ENCODE measurements at regions not wholly inside any gene's neighbourhood (a gene's known extent, or its start where the extent isn't known, plus 50 kb on each side); places are given as distances from the start of the nearest gene placed in this dataset.
"Not testable (repeated sequence)": the region's sequence is repeated elsewhere in the genome, so short reads cannot be mapped to it uniquely, and the experiment has no call there.

DNA sequence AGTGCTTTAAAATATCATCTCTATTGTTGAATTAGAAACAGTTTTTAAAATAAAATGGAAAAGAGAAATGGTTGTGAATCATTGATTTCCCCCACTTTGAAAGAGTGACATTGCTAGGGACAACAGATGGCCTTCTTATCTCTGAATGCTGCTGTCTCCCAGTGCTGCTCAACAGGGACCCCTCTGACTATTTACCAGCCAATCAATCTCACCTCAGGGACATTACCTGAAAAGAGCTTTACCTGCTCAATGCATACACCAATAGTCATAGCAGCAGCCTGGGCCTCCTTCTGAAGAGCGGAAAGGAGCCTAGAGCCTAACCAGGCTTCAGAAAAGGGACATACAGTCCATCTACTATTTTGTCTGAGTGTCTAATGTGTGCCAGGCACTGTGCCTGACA is 162.8 kb downstream of the CGGBP1 start:
- no peak for DNase-seq (ENCODE audit: low read depth, low spot score)

DNA sequence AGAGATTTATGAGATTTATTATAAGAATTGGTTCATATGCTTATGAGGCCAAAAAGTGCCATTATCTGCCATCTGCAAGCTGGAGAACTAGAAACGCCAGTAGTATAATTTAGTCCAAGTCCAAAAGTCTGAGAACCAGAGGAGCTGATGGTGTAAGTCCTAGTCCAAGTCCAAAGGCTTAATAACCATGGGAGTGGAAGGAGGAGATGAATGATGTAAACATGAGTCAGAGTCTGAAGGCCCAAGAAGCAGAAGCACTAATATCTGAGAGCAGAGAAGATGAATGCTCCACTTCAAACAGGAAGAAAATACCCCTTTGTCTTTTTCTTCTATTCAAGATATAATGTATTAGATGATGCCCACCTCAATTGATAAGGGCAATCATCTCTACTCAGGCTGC is 185.7 kb downstream of the CGGBP1 start:
- no peak for DNase-seq (ENCODE audit: low read depth, low spot score)

DNA sequence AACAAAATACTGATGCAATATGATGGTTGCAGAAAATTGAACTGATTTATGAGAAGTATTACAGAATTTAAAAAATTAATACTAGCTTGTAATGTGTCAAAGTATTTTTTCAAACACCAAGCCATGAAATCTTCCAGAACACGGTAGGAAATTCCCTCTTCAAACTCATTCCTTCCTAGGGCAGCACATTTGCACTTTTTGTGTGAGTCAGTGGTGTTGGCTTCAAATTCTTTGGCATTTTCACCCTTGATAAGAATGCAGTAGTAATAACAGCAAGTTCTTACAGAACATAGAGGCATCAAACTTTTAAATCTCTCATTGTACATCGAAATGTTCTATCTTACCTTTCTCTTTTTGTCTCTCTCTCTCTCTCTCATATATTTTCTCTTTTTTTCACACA is 191.8 kb downstream of the CGGBP1 start:
- DNase-seq (ENCODE audit: low read depth, low spot score) = no peak

DNA sequence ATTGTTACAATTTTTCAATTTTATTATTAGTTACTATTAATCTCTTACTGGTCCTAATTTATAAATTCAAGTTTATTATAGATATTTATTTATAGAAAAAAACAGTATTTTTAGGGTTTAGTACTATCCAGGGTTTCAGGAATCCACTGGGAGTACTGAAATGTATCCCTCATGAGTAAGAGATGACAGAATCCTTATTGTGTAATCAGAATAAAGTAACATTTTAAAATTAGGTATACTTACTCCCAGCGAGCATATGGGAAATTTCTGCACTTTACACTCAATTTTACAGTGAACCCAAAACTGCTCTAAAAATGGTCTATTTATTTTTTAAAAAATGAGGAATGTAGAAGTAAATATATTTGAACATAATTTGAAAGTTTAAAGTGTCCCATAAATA is 202.7 kb downstream of the CGGBP1 start:
- no peak for DNase-seq (ENCODE audit: low read depth, low spot score)

DNA sequence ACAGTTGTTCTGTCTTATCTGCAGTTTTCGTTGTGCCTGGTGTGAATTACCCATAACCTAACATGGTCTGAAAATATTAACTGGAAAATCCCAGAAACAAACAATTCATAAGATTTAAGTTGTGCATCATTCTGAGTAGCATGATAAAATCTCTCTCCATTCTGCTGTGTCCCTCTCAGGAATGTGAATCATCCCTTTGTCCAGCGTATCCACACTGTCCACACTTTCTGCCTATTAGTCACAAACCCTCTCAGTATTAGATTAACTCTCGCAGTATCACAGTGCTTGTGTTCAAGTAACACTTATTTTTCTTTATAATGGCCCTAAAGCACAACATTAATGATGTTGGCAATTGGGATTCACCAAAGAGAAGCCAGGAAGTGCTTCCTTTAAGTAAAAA is 203.2 kb downstream of the CGGBP1 start:
- no peak for DNase-seq (ENCODE audit: low read depth, low spot score)

DNA sequence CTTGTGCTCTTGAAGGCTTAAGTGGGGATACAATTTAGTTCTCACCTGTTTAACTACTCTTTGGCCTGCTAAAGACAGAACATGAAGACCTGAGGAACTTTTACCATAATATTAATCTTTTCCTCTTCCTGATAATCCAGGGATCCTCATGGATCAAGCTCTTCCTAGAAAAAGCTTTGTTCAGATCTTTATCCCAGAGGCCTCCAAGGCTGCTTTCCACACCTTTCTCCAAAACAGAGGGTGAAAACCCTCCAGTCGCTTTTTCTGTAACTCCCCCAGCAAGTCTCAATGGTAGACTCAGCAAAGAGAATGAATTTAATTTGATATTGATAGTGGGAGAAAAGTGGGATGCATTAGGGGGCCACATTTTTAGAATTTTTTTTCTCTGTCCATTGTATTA is 203.6 kb downstream of the CGGBP1 start:
- DNase-seq (ENCODE audit: low read depth, low spot score) = no peak

DNA sequence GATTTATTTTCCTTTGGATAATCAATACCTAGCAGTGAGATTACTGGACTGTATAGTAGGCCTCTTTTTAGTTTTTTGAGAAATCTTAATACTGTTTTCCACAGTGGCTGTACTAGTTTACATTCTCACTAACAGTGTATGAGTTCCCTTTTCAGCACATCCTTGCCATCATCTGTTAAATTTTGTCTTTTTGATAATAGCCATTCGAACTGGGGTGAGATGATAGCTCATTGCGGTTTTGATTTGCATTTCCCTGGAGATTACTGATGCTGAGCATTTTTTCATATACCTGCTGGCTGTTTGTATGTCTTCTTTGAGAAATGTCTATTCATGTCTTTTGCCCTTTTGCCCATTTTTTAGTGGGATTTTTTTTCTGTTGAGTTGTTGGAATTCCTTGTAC is 210.8 kb downstream of the CGGBP1 start:
- no peak for DNase-seq (ENCODE audit: low read depth, low spot score)

DNA sequence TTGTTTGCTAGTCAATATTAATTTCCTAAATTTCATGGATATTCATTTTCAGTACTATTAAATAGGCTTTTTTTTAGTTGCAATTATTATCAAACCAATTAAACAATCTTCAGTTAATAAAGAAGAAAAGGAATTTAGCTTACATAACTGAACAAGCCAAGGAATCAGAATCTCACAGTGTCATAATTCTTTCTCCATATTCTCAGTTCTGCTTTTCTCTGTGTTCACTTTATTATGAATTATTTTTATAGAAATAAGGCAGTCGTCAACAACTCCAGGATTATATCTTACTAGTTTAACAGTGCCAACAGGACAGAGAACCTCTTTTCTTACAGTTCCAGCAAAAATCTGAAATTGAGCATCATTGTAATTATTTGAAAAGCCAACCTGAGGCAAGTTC is 221.7 kb downstream of the CGGBP1 start:
- no peak for DNase-seq (ENCODE audit: low read depth, low spot score)

DNA sequence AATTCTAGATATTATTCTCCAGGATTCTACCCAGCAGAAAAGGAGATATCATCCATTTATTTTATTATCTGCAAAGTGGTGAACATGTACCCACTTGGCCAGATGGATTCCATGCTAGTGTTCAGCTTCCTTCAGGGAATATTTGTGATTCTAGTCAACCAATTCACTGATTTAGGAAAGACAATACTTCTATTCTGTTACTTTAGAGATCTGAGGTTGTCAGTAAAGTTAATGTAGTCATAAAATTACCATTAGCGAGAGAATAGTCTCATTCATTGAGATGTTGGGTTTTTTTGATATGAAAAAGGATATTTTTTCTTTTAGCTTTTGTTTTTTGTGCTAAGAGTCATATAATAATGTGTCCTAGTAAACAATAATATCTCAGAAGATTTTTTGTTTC is 222.8 kb downstream of the CGGBP1 start:
- no peak for DNase-seq (ENCODE audit: low read depth, low spot score)

DNA sequence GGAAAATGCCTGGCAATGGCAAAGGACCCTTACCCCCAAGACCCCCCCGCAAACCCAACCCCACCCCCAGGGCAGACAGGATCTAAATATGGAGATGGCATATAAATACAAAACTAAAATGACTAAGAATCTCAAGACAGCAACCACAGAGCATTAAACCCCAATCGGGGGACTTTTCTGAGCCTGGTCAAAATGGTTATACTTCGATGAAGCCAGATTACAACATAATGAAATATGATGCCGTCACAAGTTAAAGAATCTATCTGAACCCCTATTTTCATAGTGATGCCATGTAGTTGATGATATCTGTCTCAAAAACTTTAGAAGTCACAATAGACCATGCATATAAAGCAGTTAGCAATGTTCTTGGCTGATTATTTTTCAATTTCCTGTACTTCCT is 223.6 kb downstream of the CGGBP1 start:
- DNase-seq (ENCODE audit: low read depth, low spot score) = no peak

DNA sequence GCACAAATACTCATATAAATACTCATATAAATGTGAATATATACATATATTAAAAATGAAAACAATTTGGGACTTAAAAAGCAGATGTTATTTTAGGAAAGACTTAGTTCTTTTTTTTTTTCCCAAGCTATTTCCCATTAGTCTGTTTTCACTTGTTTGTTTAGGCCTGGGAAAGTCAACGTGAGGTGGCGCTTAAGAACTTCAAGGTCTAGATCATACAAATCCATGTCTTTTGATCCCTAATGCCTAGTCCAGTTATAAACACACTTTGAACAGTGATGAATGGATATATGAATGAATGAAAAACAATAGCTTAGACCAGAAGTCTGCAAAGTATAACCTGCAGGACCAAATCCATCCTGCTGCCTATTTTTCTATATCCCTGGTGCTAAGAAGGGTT is 224.5 kb downstream of the CGGBP1 start:
- no peak for DNase-seq (ENCODE audit: low read depth, low spot score)

DNA sequence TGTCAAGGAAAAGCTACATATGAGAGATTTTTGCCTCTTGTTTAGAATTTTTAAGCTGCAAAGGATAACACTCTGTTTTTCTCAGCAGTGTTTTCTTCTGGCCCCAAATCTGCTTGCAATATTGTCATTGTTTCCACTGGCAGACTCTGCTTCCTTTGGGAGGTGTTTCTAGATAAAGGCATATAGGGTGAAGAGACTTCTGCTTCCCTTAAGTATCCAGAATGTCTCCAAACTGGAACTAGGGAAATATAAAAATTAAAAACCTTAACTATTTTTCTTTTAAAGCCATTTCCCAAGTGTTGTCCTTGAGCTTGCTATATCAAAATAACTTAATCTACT is 225.8 kb downstream of the CGGBP1 start:
- no peak for DNase-seq (ENCODE audit: low read depth, low spot score)

DNA sequence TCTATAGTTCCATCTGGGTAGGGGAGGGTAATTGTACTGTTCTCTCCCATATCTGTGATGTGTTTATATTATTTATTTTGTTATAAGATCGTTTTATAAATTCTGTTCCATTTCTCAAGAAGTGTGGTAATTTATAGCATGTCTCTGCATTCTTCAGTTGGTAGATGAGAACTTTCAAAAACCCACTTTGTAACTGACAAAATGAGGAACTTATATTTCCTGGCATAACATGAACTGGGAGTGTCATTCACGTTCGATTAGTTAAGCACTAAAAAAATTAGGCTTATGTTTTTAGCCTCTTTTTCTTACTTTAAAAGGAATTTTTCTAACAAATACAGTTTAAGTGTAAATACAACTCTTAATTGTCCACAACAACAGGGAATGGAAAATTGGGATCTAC is 230.8 kb downstream of the CGGBP1 start:
- DNase-seq (ENCODE audit: low read depth, low spot score) = no peak

DNA sequence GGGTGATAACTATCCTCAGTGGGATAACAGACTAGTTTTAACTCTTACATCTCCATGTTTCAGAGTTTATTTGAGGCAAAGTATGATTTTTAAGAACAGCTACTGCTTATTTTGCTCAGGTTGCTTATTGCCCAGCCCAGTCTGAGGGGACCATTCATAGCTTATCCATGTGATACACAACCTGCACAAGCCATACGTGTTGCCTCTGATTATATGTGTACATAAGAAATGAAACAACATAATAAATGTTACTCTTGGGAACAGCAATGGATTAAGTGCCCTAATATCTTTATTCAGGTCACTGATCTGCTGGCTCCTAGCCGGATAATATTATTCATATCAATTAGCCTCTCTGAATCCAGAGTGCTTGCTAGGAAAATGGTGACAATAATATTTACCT is 236.2 kb downstream of the CGGBP1 start:
- no peak for DNase-seq (ENCODE audit: low read depth, low spot score)

DNA sequence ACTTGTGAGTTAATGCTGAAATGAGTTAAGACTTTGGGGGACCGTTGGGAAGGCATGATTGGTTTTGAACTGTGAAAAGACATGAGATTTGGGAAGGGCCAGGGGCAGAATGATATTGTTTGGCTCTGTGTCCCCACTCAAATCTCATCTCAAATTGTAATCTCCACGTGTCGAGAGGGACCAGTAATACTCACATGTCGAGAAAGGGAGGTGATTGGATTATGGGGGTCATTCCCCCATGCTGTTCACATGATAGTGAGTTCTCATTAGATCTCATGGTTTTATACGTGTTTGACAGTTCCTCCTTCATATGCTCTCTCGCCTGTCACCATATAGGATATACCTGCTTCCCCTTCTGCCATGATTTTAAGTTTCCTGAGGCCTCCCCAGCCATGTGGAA is 245.3 kb downstream of the CGGBP1 start:
- not testable (repeated sequence) for DNase-seq (ENCODE audit: low read depth, low spot score)

DNA sequence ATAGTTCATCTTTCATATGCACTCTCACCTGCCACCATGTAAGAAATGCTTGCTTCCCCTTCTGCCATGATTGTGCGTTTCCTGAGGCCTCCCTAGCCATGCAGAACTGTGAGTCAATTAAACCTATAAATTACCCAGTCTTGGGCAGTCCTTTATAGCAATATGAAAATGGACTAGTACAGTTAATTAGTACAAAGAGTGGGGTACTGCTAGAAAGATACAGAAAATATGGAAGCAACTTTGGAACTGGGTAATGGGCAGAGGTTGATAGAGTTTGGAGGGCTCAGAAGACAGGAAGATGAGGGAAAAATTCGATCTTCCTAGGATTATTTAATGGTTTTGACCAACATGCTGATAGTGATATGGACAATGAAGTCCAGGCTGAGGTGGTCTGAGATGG is 246.9 kb downstream of the CGGBP1 start:
- no peak for DNase-seq (ENCODE audit: low read depth, low spot score)

DNA sequence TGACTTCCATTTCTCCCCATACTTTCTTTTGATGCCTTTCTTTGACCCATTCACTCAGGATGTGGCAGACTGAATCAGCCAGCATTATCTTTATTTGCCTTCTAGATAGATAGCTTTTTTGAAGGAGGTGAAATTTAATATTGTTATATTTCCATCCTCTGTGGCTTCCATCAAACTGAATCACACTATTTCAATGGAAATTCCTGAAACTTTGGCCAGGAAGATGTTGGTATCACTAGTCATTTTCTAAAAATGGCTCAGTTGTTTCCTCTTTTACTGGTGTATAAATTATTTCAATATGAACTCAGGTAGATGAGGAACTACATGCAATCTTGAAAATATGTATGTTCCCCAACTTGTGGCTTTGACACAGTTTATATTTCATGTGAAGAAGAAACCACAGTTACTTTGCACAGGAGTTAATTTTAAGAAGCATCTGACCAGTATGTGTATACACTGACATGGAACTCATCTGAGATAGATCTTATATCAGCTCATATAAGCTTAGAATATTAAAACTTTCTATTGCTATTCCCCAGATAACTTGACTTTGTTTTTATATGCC is 248.3 kb downstream of the CGGBP1 start:
- DNase-seq (ENCODE audit: low read depth, low spot score) = no peak

DNA sequence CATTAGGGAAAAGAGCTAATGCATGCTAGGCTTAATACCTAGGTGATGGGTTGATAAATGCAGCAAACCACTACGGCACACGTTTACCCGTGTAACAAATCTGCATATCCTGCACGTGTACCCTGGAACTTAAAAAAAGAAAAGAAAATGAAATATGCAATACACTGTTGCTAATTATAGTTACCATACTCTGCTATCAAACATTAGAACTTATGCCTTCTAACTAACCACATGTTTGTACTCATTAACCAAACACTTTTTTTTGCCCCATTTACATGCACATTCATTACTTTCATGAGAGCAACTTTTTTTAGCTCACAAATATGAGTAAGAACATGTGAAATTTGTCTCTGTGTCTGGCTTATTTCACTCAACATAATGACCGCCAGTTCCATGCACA is 253.1 kb downstream of the CGGBP1 start:
- DNase-seq (ENCODE audit: low read depth, low spot score) = no peak

DNA sequence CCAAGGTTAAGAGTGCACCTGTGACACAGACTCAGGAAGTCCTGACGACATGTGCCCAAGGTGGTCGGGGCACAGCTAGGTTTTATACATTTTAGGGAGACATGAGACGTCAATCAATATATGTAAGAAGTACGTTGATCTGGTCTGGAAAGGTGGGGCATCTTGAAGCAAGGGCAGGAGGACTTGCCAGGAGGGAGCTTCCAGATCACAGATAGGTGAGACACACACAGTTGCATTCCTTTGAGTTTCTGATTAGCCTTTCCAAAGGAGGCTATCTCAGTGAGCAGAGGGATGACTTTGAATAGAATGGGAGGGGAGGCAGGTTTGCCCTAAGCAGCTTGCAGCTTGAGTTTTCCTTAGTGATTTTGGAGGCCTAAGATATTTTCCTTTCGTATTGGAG is 257.4 kb downstream of the CGGBP1 start:
- DNase-seq (ENCODE audit: low read depth, low spot score) = no peak

DNA sequence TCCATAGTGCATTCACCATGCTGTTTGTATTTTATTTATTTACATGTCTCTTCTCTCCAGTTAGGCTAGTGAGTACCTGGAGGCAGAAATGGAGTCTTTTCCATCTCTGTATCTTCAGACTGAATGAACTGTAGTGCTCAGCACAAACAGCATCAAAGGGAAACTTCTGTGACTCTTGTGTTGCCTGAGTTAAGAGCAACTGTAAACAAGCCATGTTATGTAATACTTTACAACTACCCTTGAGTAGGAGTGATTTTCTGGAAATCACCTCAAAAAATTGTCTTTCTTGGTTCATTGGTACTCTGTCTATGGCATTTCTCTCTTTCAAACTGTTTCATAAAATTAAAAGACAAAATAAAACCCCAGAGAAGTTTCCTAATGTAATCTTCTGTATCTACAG is 258.3 kb downstream of the CGGBP1 start:
- DNase-seq (ENCODE audit: low read depth, low spot score) = no peak

DNA sequence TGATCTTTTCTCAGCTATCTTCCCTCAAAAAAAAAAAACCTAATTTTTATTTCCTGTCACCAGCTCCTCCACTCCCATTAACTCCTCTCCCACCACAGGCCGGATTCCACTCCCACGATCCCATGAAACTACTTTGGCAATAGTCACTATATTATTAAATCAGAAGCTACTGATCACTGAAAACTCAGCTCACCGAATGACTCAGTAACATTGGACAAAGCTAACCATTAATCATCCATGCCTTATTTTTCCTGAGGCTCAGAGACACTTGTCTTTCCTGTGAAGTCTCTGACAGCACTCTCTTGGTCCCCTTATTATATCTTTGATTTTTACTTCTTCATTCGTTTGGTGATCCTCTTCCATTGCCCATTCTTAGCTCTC is 260.2 kb downstream of the CGGBP1 start:
- no peak for DNase-seq (ENCODE audit: low read depth, low spot score)

DNA sequence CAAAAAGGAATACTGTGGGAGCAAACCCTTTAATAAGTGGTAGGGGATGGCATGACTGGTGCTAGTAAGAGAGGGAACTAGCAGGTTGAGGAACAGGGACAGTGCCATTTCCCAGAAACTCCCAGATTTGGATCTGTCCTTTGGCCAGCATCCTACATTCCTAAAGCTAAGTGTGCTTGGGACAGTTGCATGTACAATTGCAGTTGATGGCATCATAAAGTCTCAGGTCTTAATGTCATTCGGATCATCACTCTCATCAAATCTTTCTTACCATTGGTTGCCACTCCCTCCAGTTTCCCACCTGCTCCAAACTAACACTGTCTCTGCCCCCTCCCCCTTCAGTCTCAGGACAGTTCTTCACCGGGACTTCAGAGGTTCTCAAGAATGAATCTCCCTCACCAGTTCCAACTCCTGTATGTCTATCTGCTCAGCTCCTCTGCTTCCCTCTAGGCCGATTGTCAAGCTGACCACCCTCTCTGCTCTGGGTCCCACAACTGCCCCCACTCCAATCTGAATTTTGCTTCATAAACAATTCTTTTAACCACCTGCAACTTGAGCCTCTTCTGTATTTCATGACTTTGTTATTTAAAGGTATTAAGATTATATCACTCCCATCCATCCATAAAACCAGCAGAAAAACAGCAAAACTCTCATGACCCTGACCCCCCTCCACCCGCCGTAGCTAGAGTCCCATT is 260.8 kb downstream of the CGGBP1 start:
- DNase-seq (ENCODE audit: low read depth, low spot score) = no peak

DNA sequence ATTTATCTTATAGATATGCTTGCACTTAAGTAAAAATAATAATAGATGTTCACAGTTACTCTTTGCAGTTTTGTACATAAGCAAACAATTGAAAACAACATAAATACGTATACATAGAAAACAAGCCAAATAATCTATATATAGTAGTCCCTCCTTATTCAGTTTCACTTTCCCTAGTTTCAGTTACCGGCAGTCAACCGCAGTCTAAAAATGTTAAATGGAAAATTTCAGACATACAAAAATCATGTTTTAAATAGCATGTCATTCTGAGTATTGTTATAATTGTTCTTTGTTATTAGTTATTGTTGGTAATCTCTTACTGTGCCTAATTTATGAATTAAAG is 262.0 kb downstream of the CGGBP1 start:
- no peak for DNase-seq (ENCODE audit: low read depth, low spot score)

DNA sequence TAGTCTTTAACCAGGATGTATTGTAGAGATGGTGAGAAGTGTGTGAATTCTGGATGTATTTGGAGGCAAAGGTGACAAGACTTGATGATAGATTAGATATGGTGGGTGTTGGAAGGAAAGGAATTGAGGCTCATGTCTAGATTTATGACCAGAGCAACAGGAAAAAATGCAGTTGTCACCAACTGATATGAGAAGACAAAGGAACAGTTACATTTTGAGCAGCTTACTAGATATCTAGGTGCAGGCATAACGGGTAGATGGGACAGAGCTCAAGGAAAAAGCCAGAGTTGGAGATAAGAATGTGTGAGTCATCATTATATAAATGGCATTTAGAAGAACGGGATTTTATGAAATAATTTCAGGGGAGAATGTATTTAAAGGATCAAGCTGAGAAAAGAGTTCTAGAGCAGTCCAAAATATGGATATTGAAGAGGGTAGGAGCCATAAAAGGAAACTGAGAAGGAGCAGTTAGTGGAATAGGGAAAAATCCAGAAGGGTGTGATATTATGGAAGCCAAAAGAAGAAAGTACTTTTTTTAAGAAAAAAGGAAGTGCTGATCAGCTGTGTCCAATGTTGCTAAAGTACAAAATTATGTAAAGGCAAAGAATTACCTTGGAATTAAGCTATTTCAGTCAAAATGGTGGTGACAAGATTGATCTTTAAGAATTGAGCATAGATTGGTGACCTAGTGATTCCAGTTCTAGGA is 262.5 kb downstream of the CGGBP1 start:
- no peak for DNase-seq (ENCODE audit: low read depth, low spot score)

All from ELF-1 (cell line).